Transverse colon (tissue), 3 donors: ENCODE measurements at regions not wholly inside any gene's neighbourhood (a gene's known extent, or its start where the extent isn't known, plus 50 kb on each side); places are given as distances from the start of the nearest gene placed in this dataset.

Source experiments
- POLR2A ChIP-seq: fragments of 450-650 bp; IDR thresholded peaks from one replicate; pipeline ENCODE4 v1.6.1; 2016; ENCODE audit warnings: antibody characterized with exemption, mild to moderate bottlenecking, moderate library complexity
- TF ChIP-seq, protein P1 (sequence below), 5 experiments: fragments of 200-600 bp in 3 of 5; fragments of 450-650 bp in 2 of 5; sonication (generic) in 3 of 5; IDR thresholded peaks; 1 replicate in 2 of 5; 2 replicates in 3 of 5; pipeline ENCODE4 v1.5.1; 2016 to 2017; ENCODE audit warnings: antibody characterized with exemption in 5 of 5, inconsistent platforms in 3 of 5, mild to moderate bottlenecking in 2 of 5, moderate library complexity in 1 of 5

DNA sequence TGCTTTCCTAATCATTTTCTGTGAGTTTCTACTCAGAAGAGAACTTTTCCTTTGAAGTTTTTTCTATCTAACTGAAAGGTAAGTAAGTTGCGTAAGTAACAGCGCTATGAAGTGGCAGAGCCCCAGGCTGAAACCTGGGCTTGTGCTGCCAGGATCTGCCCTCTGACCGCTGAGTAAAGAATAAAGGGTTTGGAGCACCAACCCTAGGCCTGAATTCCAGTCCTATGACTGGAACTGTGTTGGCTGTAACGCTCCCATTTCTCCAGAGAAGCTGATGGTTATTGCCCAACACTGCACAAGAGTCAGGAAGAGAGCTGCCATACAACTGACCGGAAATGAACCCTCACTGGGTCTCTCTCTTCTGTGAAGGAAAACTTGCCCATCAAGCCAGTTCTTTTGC, 87.0 kb downstream of the FOXB1 start:
- TF ChIP-seq, protein P1, sequence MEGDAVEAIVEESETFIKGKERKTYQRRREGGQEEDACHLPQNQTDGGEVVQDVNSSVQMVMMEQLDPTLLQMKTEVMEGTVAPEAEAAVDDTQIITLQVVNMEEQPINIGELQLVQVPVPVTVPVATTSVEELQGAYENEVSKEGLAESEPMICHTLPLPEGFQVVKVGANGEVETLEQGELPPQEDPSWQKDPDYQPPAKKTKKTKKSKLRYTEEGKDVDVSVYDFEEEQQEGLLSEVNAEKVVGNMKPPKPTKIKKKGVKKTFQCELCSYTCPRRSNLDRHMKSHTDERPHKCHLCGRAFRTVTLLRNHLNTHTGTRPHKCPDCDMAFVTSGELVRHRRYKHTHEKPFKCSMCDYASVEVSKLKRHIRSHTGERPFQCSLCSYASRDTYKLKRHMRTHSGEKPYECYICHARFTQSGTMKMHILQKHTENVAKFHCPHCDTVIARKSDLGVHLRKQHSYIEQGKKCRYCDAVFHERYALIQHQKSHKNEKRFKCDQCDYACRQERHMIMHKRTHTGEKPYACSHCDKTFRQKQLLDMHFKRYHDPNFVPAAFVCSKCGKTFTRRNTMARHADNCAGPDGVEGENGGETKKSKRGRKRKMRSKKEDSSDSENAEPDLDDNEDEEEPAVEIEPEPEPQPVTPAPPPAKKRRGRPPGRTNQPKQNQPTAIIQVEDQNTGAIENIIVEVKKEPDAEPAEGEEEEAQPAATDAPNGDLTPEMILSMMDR (IDR thresholded peaks at IDR 0.05), result no peak
- TF ChIP-seq POLR2A, result no peak
